ENCODE measurements at regions not wholly inside any gene's neighbourhood (a gene's known extent, or its start where the extent isn't known, plus 50 kb on each side); places are given as distances from the start of the nearest gene placed in this dataset.

DNA sequence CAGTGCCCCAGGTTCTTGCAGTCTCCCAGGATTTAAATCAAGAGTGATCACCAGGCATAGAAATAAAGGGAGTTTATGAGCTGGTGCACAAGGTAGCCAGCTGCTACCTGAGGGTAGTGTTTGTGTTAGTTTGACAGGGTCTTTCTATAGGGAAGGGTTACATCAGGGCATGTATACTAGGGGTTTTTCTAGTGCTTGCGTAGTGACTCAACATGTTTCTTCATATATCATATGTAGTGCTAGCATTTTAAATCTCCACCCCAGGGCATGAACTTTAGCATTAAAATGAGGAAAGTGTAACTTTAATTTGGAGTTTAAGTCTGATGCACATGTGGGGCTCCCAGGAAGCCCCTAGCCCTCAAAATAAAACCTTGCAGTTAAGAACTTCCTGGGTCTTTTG lies 86.5 kb upstream of the TNR start:
- no peak for DNase-seq

DNA sequence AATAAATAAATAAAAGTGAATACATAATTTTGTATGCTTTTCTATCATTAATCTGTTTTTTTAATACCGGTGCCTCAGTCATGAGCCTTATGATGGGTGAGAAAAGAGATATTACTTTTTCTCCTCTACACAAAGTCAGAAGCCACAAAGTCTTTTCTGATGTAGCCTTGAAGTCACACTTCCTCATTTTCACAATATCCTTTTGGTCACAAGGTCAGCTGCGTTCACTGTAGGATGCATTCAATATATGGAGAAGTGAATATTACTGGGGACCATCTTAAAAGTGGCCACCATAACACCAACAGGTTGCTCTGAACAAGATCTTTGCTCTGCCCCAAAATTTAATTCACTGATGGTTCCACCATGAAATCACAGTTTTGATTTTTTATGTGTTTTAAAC lies 83.3 kb upstream of the TNR start:
- no peak for DNase-seq

DNA sequence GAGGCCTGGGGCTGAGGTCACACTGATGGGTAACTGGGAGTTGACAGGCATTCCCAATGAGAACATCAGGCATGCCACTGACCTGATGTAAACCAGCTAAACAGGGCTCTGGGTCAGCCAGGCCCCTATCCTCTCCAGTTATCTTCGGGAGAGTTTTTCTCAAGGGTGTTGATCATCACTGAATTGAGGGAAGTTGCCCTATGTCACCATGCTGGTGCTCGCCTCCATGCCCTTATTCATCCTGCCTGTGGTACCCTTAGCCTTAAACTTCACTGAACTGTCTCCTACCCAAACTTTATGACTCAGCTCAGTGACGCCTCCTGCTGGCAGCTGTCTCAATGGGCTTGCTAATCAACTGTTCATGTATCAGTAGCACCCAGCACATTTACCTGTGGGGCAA lies 80.7 kb upstream of the TNR start:
- no peak for DNase-seq

DNA sequence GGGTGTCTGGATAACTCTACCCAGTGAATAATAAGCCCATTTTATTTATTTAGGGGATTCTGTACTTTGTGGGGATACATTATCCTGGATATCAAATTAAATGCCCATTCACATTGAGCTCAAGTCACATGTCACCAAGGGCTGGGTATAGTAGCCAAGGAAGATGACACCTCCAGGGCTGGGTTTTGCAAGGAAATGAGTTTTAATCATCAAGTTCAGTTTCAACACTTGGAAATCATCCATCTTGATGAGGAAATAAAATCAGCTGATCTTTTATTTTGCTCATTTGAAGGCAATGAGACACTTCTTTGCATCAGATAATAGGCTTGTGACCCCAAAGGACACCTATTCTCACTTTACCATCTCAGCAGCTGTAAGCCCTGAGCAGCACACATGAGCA lies 80.0 kb upstream of the TNR start:
- no peak for DNase-seq

DNA sequence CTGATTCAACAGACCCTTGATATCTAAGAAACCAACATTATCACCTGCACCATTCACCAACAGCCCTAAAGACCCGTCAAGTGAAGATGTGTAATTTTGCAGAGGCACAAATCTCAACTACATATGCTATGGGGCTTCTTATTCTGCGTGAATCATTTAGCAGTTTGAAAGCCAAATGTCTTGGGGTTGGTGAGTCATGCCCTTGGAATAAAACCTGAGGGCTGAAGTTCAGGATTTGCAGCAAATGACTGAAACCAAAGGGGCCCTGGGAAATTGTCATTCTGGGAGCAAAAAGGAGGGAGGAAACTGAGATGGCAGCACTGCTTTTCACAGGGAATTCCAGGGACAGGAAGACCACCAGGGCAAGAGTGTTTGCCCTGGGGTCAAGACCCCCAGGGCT lies 79.2 kb upstream of the TNR start:
- no peak for DNase-seq

DNA sequence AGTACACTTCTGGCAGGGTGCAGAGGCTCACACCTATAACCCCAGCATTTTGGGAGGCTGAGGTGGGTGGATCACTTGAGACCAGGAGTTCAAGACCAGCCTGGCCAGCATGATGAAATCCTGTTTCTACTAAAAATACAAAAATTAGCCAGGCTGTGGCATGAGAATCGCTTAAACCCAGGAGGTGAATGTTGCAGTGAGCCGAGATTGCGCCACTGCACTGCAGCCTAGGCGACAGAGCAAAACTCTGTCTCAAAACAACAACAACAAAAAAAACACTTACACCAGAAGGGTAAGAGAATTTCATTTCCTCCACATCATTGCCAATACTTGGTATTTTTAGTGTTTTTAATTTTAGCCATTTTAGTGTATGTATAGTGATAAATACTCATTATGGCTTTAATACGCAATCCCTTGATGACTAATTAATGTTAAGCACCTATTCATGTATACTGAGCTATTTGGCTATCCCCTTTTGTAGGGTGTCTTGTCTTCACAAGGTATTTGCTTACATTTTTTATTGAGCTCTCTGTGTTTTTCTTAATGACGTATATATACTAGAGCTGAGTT lies 77.1 kb upstream of the TNR start:
- DNase-seq = no peak

DNA sequence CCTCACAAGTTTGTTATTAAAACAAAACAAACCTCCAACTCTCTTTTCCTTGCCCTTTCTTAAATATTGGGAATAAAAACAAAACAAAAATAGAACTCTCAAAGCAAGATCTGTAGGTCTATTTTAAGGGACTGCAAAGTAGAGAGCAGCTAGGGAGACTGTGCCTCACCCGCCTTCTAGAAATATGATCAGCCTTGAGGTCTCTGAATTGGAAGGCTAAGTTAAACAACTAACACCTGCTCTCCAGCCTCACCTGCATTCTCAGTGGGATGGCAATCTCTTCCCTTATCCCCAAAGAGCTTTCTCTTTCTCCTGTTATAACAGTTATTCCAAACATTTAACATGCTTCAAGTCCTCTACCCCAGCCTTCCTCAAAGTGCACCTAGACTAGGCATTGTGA lies 75.5 kb upstream of the TNR start:
- no peak for DNase-seq

DNA sequence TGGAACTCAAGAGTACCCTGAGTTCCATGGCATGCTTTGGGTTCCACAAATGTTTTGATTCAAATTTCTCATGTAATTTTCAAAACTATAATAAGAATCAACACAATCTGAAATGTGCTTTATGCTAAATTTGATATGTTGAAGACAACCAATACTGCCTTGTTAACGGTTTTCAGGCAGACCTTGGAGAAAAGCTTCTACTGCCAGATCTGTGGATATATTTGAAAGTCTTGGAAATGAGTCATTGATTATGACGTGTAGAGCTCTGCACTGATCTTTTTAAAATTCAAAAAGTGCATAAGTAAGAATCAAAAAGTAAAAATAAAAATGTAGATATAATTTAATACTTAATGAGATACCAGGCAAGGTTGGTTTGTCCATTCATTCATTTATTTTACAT lies 74.0 kb upstream of the TNR start:
- no peak for DNase-seq

DNA sequence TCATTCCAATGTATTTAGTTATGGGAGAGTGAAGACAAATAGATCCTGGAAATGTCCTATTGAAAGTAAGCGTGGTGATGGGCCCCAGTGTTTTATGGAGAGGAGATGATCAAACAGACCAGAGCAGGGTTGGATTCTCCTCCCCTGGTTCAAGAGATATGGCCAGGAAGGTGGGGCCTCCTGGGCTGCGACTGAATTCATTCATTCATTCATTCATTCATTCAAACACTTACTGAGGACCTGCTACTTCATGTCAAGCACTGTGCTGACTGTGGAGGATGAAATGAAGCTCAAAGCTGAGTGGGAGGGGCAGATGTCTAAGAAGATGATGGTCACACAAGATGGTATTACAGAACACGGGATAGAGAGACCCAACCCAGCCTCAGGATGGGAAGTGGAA lies 71.5 kb upstream of the TNR start:
- DNase-seq = no peak

DNA sequence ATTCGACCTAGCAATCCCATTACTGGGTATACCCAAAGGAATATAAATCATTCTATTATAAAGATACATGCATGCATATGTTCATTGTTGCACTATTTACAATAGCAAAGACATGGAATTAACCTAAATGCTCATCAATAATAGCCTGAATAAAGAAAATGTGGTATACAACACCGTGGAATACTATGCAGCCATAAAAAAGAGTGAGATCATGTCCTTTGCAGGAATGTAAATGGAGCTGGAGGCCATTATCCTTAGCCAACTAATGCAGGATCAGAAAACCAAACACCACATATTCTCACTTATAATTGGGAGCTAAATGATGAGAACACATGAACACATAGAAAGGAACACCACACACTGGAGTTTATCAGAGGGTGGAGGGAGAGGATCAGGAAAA lies 69.5 kb upstream of the TNR start:
- DNase-seq = no peak

DNA sequence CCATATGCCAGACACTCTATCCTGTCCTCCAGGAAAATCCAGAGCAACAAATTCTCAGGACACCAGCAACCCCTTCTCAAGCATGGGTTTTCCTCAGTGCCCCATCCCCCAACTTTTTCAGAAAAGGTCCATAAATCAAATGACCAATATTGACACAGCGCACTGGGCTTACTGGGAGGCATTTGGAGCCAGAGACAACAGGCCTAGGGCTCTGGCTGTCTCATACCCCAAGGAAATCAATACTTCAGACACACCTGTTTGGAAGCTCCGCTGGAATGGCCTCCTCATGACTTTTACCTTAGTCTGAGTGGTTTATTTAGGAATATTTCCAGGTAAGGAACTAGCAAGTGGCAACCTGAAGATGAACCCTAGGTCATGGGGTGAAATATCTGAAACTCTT lies 66.9 kb upstream of the TNR start:
- no peak for DNase-seq

DNA sequence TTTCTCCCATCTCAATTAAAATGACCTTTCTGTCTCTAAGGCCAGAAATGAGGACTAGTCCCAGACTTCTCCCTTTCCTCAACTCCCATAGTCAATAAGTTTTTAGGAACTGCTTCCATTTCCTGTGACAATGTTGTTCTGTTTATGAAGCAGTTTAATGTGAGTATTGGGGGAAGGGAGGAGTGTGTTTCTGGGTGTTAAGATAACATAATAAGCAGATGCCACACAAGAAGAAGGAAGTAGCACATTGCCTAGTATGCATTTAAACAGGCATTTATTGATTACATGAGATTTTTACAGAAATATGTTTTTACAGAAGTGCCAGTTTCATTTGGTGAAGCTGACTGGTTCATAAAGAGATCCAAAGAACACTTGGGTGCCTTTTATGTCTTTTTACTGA lies 65.6 kb upstream of the TNR start:
- no peak for DNase-seq

DNA sequence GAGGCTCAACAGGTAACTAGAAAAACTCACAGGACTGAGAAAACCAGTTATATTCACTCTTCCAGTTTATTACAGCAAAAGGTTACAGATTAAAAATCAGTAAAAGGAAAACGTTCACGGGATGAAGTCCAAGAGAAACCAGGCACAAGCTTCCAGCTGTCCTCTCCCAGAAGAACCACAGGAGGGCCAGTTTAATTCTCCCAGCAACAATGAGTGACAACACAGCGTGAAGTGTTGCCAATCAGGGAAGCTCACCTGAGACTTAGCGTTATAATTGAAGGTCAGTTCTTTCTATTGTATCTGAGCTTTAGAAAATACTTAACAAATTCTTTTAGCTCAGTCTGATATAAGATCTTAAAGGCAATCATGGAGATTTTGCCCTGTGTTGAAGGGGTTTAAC lies 65.2 kb upstream of the TNR start:
- DNase-seq = no peak

DNA sequence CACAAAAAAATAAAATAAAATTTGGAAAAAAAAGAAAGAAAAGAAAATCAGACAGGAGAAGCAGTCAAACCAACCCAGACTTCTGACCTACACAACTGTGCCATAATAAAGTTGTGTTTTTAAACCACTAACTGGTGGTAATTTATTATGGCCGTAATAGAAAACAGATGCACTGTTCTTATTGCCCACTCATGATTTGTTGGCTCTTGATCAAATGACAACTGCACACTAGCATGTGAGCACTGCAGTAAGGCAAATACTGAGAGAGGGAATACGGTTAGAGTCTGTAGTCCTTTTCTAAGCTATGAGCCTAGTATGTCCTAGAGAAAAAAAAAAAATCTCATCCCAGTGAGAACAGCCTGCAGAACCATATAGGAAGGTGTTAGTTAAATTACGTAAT lies 61.2 kb upstream of the TNR start:
- no peak for DNase-seq

DNA sequence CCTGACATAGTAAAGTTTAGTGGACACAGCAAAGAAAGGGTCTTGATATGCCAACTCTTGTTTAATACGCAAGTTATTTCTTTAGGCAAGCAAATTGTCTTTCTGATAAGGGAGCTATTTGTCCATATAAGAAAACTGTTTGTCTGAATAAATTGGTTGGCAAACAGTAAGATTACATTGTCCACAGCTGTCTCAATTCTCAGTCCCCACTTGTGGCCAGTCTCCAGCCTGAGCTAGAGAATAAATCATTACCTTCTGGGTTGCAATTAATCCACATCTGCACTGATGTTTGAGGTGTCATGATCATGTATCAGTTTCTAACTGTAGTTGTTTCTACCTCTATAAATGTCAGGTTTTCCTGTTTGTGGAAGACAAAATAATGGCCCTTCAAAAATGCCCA lies 60.0 kb upstream of the TNR start:
- DNase-seq = no peak

DNA sequence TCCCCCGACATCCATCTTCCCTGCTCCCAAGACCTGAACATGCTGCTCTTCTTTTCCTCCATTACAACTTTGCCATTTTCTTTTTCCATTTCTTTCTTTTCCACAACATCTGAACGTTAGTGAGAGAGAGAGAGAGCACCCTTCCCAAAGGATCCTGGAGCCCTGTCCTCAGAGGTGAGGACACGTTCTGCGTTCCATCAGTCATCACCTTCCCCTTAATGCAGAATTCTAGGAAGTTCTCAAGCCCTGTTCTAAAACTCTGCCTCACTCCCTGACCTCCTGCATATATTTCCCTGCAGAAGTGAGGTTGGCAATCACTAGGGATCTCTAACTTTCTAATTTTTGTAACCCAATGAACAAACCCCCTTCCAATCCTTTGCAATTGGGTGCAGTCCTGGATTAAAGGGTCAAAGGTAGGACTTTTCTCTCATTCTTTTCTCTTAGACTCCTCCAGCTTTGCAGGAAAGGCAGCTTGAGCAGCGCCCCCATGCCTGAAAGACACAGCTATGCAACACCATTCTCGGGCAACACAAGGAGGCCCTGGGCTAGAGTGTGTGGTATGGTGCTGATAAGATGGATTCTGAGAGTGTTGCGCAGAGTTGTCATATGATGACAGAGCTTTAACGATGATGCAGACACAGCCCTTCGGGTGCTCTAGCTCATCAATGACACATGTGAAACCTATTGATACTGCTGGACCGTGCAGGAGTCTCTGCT lies 59.2 kb upstream of the TNR start:
- no peak for DNase-seq

DNA sequence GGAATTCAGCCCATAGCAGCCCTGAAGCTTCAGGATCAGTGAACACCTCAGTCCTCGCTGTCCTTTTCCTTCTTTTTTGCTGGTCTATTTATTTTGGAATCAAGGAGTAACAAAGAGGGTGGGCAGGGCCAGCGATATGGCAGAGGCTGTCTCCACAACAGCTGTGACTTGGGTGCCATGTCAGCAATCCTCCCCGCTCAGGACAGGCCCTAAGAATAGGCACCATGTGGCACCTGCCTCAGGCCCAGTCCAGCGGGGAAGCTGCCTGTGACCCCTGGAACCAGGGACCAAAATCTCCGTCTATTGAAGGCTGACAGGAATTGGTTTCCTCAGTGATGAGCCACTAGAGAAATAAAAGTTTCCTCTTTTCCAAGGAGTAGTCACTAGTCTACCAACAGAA lies 58.6 kb upstream of the TNR start:
- no peak for DNase-seq

DNA sequence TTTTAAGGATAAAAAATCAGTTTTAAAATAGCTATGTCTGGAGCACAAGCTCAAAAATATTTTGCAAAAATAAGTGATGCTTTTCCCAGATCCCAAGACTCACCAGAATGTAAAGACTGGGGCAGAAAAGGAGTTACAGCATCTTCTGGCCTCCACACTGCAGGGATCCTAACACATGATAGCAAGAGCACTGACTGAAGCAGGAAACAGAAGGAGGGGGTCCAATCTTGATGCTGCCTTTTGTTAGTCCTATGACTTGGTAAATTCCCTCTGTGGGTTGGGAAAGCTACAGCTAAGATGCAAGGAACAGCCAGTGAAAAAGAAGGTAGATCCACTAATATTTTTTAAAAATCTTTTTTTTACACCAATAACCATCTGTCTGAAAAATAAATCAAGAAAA lies 54.2 kb upstream of the TNR start:
- DNase-seq = no peak

DNA sequence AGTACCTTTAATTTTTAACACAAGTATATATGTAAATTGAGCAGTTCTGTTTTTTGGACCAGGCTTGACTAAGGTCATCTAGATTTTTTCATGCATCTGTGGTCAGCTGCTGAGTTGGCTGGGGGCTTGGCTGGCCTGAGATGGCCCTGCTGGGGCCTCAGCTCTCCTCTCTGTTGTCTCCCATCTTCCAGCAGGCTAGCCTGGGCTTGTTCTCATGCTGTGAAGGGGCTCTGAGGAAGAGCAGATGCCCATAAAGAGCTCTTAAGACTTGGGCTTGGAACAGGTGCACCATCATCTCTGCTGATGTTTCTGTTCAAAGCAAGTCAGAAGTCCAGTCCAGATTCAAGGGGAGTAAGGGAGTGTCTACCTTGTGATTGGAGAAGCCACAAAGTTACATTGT lies 51.2 kb upstream of the TNR start:
- DNase-seq = no peak

DNA sequence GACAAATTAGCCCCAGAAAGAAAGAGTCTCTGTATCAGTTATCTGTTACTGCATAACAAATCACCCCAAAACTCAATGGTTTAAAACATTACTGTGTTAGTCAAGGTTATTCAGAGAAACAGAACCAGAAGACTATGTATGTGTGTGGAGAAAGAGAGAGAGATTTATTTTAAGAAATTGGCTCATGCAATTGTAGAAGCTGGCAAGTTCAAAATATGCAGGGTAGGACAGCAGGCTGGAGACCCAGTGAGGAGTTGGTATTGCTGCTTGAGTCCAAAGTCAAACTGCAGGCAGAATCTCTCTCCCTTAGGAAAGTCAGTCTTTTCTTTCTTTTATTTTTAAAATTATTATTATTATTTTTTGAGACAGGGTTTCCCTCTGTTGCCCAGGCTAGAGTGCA lies 50.2 kb upstream of the TNR start:
- DNase-seq = no peak
